ENCODE measurements at regions not wholly inside any gene's neighbourhood (a gene's known extent, or its start where the extent isn't known, plus 50 kb on each side); places are given as distances from the start of the nearest gene placed in this dataset.

DNA sequence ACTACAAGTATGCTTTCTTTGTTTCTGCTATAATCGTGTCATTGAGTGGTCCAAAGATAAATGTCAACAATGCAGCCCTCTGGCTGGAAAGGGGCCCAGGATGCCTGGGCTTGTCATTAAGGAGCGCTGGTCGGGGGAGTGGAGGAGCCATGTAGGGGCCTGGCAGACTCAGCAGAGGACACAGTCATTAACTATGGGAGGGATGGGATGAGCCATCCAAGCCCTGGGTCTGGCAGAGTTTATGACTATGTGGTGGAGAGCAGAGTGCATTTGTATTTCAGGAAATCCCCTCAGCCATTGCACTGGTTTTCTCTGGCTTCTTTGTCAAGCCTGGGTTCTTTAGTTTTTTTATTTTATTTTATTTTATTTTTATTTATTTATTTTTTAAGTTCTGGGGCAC lies 243.1 kb downstream of the C12orf75 start:
- ChIA-PET CTCF (no interaction called here), POLR2A (no interaction called here)
- TF ChIP-seq SUZ12 (IDR thresholded peaks at IDR 0.05) (no peak), LEF1 (IDR thresholded peaks at IDR 0.05; ENCODE audit: borderline replicate concordance) (no peak), FOXA1 (IDR thresholded peaks at IDR 0.05) (no peak), ARNT (IDR thresholded peaks at IDR 0.05) (no peak), CTBP1 (IDR thresholded peaks at IDR 0.05; ENCODE audit: borderline replicate concordance) (no peak), BHLHE40 (IDR thresholded peaks at IDR 0.05; ENCODE audit: borderline replicate concordance) (no peak), ELF4 (IDR thresholded peaks at IDR 0.05) (no peak), NFRKB (IDR thresholded peaks at IDR 0.05) (no peak)
- TF ChIP-seq, protein P1, sequence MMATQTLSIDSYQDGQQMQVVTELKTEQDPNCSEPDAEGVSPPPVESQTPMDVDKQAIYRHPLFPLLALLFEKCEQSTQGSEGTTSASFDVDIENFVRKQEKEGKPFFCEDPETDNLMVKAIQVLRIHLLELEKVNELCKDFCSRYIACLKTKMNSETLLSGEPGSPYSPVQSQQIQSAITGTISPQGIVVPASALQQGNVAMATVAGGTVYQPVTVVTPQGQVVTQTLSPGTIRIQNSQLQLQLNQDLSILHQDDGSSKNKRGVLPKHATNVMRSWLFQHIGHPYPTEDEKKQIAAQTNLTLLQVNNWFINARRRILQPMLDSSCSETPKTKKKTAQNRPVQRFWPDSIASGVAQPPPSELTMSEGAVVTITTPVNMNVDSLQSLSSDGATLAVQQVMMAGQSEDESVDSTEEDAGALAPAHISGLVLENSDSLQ (IDR thresholded peaks at IDR 0.05) = no peak
- no peak for DNase-seq (ENCODE audit: extremely low spot score)

DNA sequence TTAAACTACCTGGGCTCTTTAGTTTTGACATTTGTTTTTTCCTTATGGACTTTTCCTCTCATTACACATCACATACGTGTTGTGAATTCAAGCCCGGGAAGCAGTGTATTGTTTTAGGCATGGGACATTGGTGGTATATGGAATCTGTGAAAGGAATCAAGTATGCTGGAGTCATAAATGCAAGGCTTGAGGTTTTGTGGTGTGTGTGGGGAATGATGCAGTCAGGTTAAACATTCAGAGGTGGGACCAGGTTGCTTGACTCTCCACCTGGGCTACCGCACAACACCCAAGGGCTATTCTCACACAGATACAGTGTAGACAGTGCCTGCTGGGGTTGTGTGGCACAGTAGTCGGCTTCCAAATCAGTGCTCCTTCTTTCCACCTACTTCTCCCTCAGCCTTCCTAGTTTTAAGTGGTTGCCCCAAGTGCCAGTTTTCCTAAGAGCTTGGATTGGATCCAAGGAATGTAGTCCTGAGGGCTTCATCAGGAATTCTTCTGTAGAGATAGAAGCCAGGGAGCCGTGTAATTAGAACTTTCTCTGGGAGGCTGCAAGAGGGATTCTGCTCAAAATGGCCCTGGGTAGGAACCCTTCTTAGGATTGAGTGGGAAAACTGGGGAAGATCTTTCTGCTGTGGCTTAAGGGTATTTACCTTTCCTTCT lies 243.7 kb downstream of the C12orf75 start:
- ChIA-PET POLR2A (no interaction called here), CTCF (no interaction called here)
- TF ChIP-seq HDGF (IDR thresholded peaks at IDR 0.05; ENCODE audit: borderline replicate concordance) (no peak), ARNT (IDR thresholded peaks at IDR 0.05) (no peak), ZNF384 (IDR thresholded peaks at IDR 0.05) (no peak), L3MBTL2 (conservative IDR thresholded peaks at IDR 0.05) (no peak)
- DNase-seq (ENCODE audit: extremely low spot score) = no peak

DNA sequence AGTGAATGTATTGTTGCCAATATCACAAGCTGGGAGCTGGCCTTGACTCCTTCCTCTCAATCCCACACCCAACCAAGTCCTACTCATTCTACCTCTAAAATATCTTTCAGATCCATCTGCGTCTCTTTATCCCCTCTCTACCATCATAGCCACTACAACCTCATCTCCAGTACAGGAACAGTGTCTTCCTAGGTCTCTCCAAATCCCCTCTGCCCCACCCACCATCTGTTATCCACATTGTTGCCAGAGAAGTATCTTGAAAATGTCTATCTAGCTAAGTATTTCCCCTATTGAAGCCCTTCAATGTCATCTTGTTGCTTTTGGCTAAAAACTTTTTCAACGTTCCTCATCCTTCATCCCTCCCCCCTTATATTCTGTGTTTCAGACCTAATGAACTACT lies 244.7 kb downstream of the C12orf75 start:
- no peak for DNase-seq (ENCODE audit: extremely low spot score)
- TF ChIP-seq BHLHE40 (IDR thresholded peaks at IDR 0.05; ENCODE audit: borderline replicate concordance) (no peak), HDGF (IDR thresholded peaks at IDR 0.05; ENCODE audit: borderline replicate concordance) (no peak), NFRKB (IDR thresholded peaks at IDR 0.05) (no peak), ARNT (IDR thresholded peaks at IDR 0.05) (no peak), LEF1 (IDR thresholded peaks at IDR 0.05; ENCODE audit: borderline replicate concordance) (no peak), L3MBTL2 (conservative IDR thresholded peaks at IDR 0.05) (no peak), SUZ12 (IDR thresholded peaks at IDR 0.05) (no peak), ZNF384 (IDR thresholded peaks at IDR 0.05) (no peak)
- TF ChIP-seq, protein P1 (IDR thresholded peaks at IDR 0.05) = no peak
- CTCF ChIA-PET = no interaction called here
- POLR2A ChIA-PET = no interaction called here

DNA sequence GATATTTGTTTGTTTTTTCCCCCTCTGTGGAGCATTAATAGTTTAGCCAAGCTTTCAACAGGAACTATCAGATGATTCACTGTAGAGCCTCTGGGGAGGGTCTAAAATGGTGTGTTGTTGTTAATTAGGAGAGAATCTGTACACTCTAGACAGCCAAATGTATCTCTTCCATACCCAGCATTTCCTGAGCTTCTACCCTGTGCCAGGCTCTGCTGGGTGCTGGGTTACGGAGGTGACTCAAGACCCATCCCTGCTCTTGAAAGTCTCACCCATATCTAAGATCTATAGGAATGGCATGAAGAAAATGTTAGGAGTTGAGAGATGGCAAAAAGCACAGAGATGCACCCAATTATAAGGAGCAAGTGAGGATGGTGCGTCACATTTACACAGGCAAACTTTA lies 245.8 kb downstream of the C12orf75 start:
- CTCF ChIA-PET = no interaction called here
- no peak for TF ChIP-seq FOXK2 (IDR thresholded peaks at IDR 0.05)
- TF ChIP-seq, protein P1 (IDR thresholded peaks at IDR 0.05) = no peak
- TF ChIP-seq HDGF (IDR thresholded peaks at IDR 0.05; ENCODE audit: borderline replicate concordance) = no peak
- no peak for TF ChIP-seq LEF1 (IDR thresholded peaks at IDR 0.05; ENCODE audit: borderline replicate concordance)
- no peak for TF ChIP-seq TARDBP (IDR thresholded peaks at IDR 0.05)
- no peak for TF ChIP-seq ARNT (IDR thresholded peaks at IDR 0.05)
- no peak for TF ChIP-seq CTBP1 (IDR thresholded peaks at IDR 0.05; ENCODE audit: borderline replicate concordance)
- TF ChIP-seq FOXA1 (IDR thresholded peaks at IDR 0.05) = no peak
- TF ChIP-seq NFRKB (IDR thresholded peaks at IDR 0.05) = no peak
- no peak for TF ChIP-seq FOXM1 (IDR thresholded peaks at IDR 0.05; ENCODE audit: borderline replicate concordance)
- TF ChIP-seq L3MBTL2 (conservative IDR thresholded peaks at IDR 0.05) = no peak
- no peak for TF ChIP-seq SP1 (IDR thresholded peaks at IDR 0.05)
- TF ChIP-seq BHLHE40 (IDR thresholded peaks at IDR 0.05; ENCODE audit: borderline replicate concordance) = no peak
- no peak for TF ChIP-seq SUZ12 (IDR thresholded peaks at IDR 0.05)
- TF ChIP-seq ZNF384 (IDR thresholded peaks at IDR 0.05) = no peak
- no peak for TF ChIP-seq ELF4 (IDR thresholded peaks at IDR 0.05)

DNA sequence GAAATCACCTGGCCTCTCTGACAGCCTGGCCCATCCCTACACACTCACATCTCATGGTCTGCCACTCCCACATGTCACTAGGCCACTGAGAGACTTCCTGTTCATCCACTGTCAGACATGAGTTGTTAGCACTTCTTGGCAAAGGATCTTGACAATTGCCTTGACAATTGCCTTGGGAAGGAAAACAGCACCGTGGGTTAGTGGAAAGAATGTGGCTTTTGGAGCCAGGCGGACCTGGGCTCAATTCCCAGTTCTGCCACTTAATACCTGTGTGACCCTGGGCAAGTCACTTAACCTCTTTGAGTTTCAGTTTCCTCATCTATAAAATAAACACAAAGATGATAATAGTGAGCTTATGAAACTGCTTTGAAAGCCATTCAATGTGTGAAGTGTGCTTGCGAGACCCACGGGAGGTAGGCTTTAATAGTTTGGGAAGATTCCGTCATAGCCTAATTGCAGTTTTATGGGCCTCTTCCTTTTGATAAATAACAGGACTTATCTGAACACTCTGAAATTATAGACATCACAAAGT lies 250.4 kb downstream of the C12orf75 start:
- no peak for DNase-seq (ENCODE audit: extremely low spot score)
- ChIA-PET CTCF (interaction anchor here (0.8 kb wide), 1 partner anchor 124 kb away, joined by 4 read pairs; no protein-coding TSS in a partner anchor), POLR2A (no interaction called here)

More for the DNA sequence above, 245.8 kb downstream of the C12orf75 start:
- no peak for DNase-seq (ENCODE audit: extremely low spot score)
- POLR2A ChIA-PET = no interaction called here

More for the DNA sequence above, 250.4 kb downstream of the C12orf75 start:
- TF ChIP-seq SUZ12 (IDR thresholded peaks at IDR 0.05) (no peak), LEF1 (IDR thresholded peaks at IDR 0.05; ENCODE audit: borderline replicate concordance) (no peak), BHLHE40 (IDR thresholded peaks at IDR 0.05; ENCODE audit: borderline replicate concordance) (no peak), ZNF384 (IDR thresholded peaks at IDR 0.05) (no peak), SP1 (IDR thresholded peaks at IDR 0.05) (no peak), FOXA1 (IDR thresholded peaks at IDR 0.05) (no peak), NFRKB (IDR thresholded peaks at IDR 0.05) (no peak), ELF4 (IDR thresholded peaks at IDR 0.05) (no peak)
- TF ChIP-seq, protein P1 (IDR thresholded peaks at IDR 0.05) = no peak
